GM19455 (cell line): ENCODE measurements at regions not wholly inside any gene's neighbourhood (a gene's known extent, or its start where the extent isn't known, plus 50 kb on each side); places are given as distances from the start of the nearest gene placed in this dataset.
A peak's percentile ranks its signal among the peaks of the same experiment; 100 is the strongest.

Source experiments
- ATAC-seq: cut with Tn5 transposase; IDR thresholded peaks from one replicate; pipeline ENCODE4 v1.9.1; 2021; ENCODE audit not compliant: unreplicated experiment

- ATAC-seq = no peak
These were observed 163.6 kb downstream of the BRMS1L start for GRCh38 chr14:35989736-35990135.

- no peak for ATAC-seq
These were observed 163.0 kb downstream of the BRMS1L start for GRCh38 chr14:35988972-35989690.

GRCh38 chr14:35988550-35988949 lies 162.4 kb downstream of the BRMS1L start:
- ATAC-seq = no peak

- ATAC-seq = no peak
These were observed 161.6 kb downstream of the BRMS1L start for GRCh38 chr14:35987731-35988130.

- ATAC-seq = peak; percentile 45
These were observed 160.1 kb downstream of the BRMS1L start for GRCh38 chr14:35986219-35986573.

- peak; percentile 50 for ATAC-seq
These were observed 159.5 kb downstream of the BRMS1L start for GRCh38 chr14:35985474-35986218.

GRCh38 chr14:35979531-35979930 lies 153.4 kb downstream of the BRMS1L start:
- no peak for ATAC-seq

- ATAC-seq = no peak
These were observed 152.4 kb downstream of the BRMS1L start for GRCh38 chr14:35978561-35978960.

- no peak for ATAC-seq
These were observed 149.7 kb downstream of the BRMS1L start for GRCh38 chr14:35975814-35976213.

- ATAC-seq = no peak
These were observed 147.6 kb downstream of the BRMS1L start for GRCh38 chr14:35973770-35974169.

- ATAC-seq = no peak
These were observed 146.0 kb downstream of the BRMS1L start for GRCh38 chr14:35971965-35972630.

GRCh38 chr14:35969310-35969709 lies 143.2 kb downstream of the BRMS1L start:
- no peak for ATAC-seq

GRCh38 chr14:35965400-35965799 lies 139.3 kb downstream of the BRMS1L start:
- ATAC-seq = no peak

GRCh38 chr14:35964697-35965286 lies 138.7 kb downstream of the BRMS1L start:
- no peak for ATAC-seq

GRCh38 chr14:35963209-35963608 lies 137.1 kb downstream of the BRMS1L start:
- ATAC-seq = no peak

- ATAC-seq = no peak
These were observed 135.6 kb downstream of the BRMS1L start for GRCh38 chr14:35961697-35962274.

GRCh38 chr14:35959835-35960234 lies 133.7 kb downstream of the BRMS1L start:
- ATAC-seq = no peak

GRCh38 chr14:35958499-35958898 lies 132.4 kb downstream of the BRMS1L start:
- ATAC-seq = no peak

GRCh38 chr14:35956376-35957085 lies 130.4 kb downstream of the BRMS1L start:
- ATAC-seq = no peak

GRCh38 chr14:35952584-35952983 lies 126.4 kb downstream of the BRMS1L start:
- no peak for ATAC-seq
